Brain pericyte (primary cell): ENCODE measurements at regions not wholly inside any gene's neighbourhood (a gene's known extent, or its start where the extent isn't known, plus 50 kb on each side); places are given as distances from the start of the nearest gene placed in this dataset.
"Not testable (repeated sequence)": the region's sequence is repeated elsewhere in the genome, so short reads cannot be mapped to it uniquely, and the experiment has no call there.

Experiments used
- DNase-seq: peaks from one replicate; pipeline ENCODE4 v3.0.0-alpha.2; 2012; ENCODE audit warnings: low read depth, low spot score

GRCh38 chr7:46756996-46757395 lies 824.9 kb downstream of the TNS3 start:
- DNase-seq, result no peak

- DNase-seq, result no peak
Observed at GRCh38 chr7:46756256-46756655, 825.7 kb downstream of the TNS3 start.

GRCh38 chr7:46755120-46756034 lies 826.5 kb downstream of the TNS3 start:
- no peak for DNase-seq

- peak; percentile 42 for DNase-seq
Observed at GRCh38 chr7:46754140-46754720, 827.7 kb downstream of the TNS3 start.

- DNase-seq, result no peak
Observed at GRCh38 chr7:46753662-46754061, 828.2 kb downstream of the TNS3 start.

GRCh38 chr7:46752881-46753366 lies 829.0 kb downstream of the TNS3 start:
- no peak for DNase-seq

GRCh38 chr7:46751927-46752723 lies 829.8 kb downstream of the TNS3 start:
- not testable (repeated sequence) for DNase-seq

- DNase-seq, result no peak
Observed at GRCh38 chr7:46751471-46751870, 830.4 kb upstream of the IGFBP3 start.

- no peak for DNase-seq
Observed at GRCh38 chr7:46750321-46750865, 829.3 kb upstream of the IGFBP3 start.

GRCh38 chr7:46747869-46748576 lies 827.0 kb upstream of the IGFBP3 start:
- DNase-seq, result no peak

GRCh38 chr7:46746695-46747687 lies 825.9 kb upstream of the IGFBP3 start:
- DNase-seq, result no peak

- no peak for DNase-seq
Observed at GRCh38 chr7:46745707-46746090, 824.6 kb upstream of the IGFBP3 start.

GRCh38 chr7:46744957-46745706 lies 824.1 kb upstream of the IGFBP3 start:
- no peak for DNase-seq

- no peak for DNase-seq
Observed at GRCh38 chr7:46742601-46743000, 821.5 kb upstream of the IGFBP3 start.

- no peak for DNase-seq
Observed at GRCh38 chr7:46741938-46742540, 821.0 kb upstream of the IGFBP3 start.

GRCh38 chr7:46741181-46741580 lies 820.1 kb upstream of the IGFBP3 start:
- no peak for DNase-seq

- DNase-seq, result no peak
Observed at GRCh38 chr7:46739518-46740234, 818.6 kb upstream of the IGFBP3 start.

- DNase-seq, result no peak
Observed at GRCh38 chr7:46738796-46739195, 817.7 kb upstream of the IGFBP3 start.
